GM12878 (cell line): ENCODE measurements at regions not wholly inside any gene's neighbourhood (a gene's known extent, or its start where the extent isn't known, plus 50 kb on each side); places are given as distances from the start of the nearest gene placed in this dataset.
"Not testable (repeated sequence)": the region's sequence is repeated elsewhere in the genome, so short reads cannot be mapped to it uniquely, and the experiment has no call there.

Experiments used
- ATAC-seq: fragments of 200-7000 bp; cut with Tn5 transposase; 3 replicates; pipeline ENCODE4 v1.9.1; 2020; ENCODE audit warnings: mild to moderate bottlenecking, moderate library complexity
- BruUV-seq: library from RNA; stranded (reverse); fragments of 400-500 nt; replicated peaks from 2 replicates; lab custom pipeline; 2021; lab: Mats Ljungman, UMichigan
- CTCF ChIA-PET: fragments of 300-600 bp; sonication (Branson Sonifier 250); formaldehyde crosslinking; extraction: SDS; loops from one replicate; lab custom pipeline; 2021; ENCODE audit warnings: inconsistent platforms; lab: Yijun Ruan, JAX
- POLR2A ChIA-PET: fragments of 350-600 bp; formaldehyde crosslinking; extraction: SDS; loops from one replicate; lab custom pipeline; 2021; ENCODE audit warnings: inconsistent platforms; lab: Charles Lee
- RAD21 ChIA-PET: fragments of 300-600 bp; sonication (Branson Sonifier 250); formaldehyde crosslinking; loops from one replicate; lab custom pipeline; 2023; ENCODE audit warnings: antibody characterized with exemption; ENCODE audit not compliant: unreplicated experiment; lab: Charles Lee
- SMC1A ChIA-PET: fragments of 300-600 bp; sonication (Branson Sonifier 250); formaldehyde crosslinking; loops from one replicate; lab custom pipeline; 2023; ENCODE audit not compliant: unreplicated experiment, uncharacterized antibody; lab: Charles Lee
- DNase-seq: peaks from one replicate; pipeline ENCODE4 v3.0.0-alpha.2; 2011; ENCODE audit warnings: low read depth, low spot score
- FAIRE-seq: peaks from 3 replicates; lab custom pipeline; 2011; peaks lifted over from hg19 to GRCh38; lab: Jason Lieb, UNC
- H2AFZ ChIP-seq: 2 replicates; pipeline ENCODE4 v1.6.0; 2011; ENCODE audit warnings: low read depth, low read length, control low read depth; ENCODE audit not compliant: control insufficient read depth
- H3K27ac ChIP-seq: 2 replicates; pipeline ENCODE4 v1.5.1; 2011; ENCODE audit warnings: control low read depth; ENCODE audit not compliant: control insufficient read depth, insufficient read depth
- H3K27me3 ChIP-seq, 2 experiments: replicated peaks in 1 of 2; 2 replicates each; pipeline versions ENCODE4 v1.6.0 to v1.6.1; 2011; ENCODE audit warnings: low read length in 1 of 2; ENCODE audit not compliant: control insufficient read depth in 2 of 2, insufficient read depth in 2 of 2
- H3K36me3 ChIP-seq, 2 experiments: 2 replicates each; pipeline ENCODE4 v1.5.1; 2011; ENCODE audit warnings: low read length in 1 of 2; ENCODE audit not compliant: control insufficient read depth in 2 of 2, insufficient read depth in 2 of 2
- H3K4me1 ChIP-seq: 2 replicates; pipeline ENCODE4 v1.6.1; 2011; ENCODE audit warnings: mild to moderate bottlenecking, low read length, moderate library complexity, mixed read lengths; ENCODE audit not compliant: control insufficient read depth, insufficient read depth
- H3K4me2 ChIP-seq: 2 replicates; pipeline ENCODE4 v1.6.0; 2011; ENCODE audit warnings: control low read depth; ENCODE audit not compliant: control insufficient read depth, insufficient read depth
- H3K4me3 ChIP-seq: fragments of 200-600 bp; sonication (generic); 2 replicates; pipeline ENCODE4 v1.5.1; 2016
- H3K79me2 ChIP-seq: 2 replicates; pipeline ENCODE4 v1.6.0; 2011; ENCODE audit warnings: low read length; ENCODE audit not compliant: control insufficient read depth, insufficient read depth
- H3K9ac ChIP-seq: 2 replicates; pipeline ENCODE4 v1.8.0; 2011; ENCODE audit warnings: low read length, control low read depth, mixed read lengths; ENCODE audit not compliant: control insufficient read depth, insufficient read depth
- H3K9me3 ChIP-seq: replicated peaks from 3 replicates; pipeline ENCODE4 v1.5.1; 2011; ENCODE audit warnings: mild to moderate bottlenecking, low read length; ENCODE audit not compliant: control insufficient read depth, insufficient read depth
- H4K20me1 ChIP-seq: 2 replicates; pipeline ENCODE4 v1.6.0; 2011; ENCODE audit not compliant: control insufficient read depth, insufficient read depth
- NFYB ChIP-seq: IDR thresholded peaks from 2 replicates; pipeline ENCODE4 v1.6.1; 2011; ENCODE audit warnings: low read depth, mild to moderate bottlenecking, low read length, improper control_type of control experiment, moderate library complexity; ENCODE audit not compliant: insufficient read depth
- WGBS: methylation state at CpG from one replicate; pipeline ENCODE4 v1.1.6; 2016; ENCODE audit warnings: low lambda C conversion rate; ENCODE audit not compliant: insufficient replicate concordance, insufficient coverage; ENCODE audit errors: missing lambda C conversion rate; 5-methylcytosine and 5-hydroxymethylcytosine counted together
- in situ Hi-C: fragments of 300-500 bp; cut with MboI; formaldehyde crosslinking; loops from 9 replicates; pipeline ENCODE4 v1.14.3; 2018; ENCODE audit warnings: mixed read lengths
- intact Hi-C: fragments of 100-400 bp; cut with micrococcal nuclease; formaldehyde crosslinking; loops from one replicate; pipeline ENCODE4 v1.14.2; 2022; ENCODE audit not compliant: unreplicated experiment

GRCh38 chr3:6402666-6403065 lies 458.2 kb upstream of the GRM7 start:
- H3K9ac ChIP-seq, FAIRE-seq: not testable (repeated sequence)

GRCh38 chr3:6406923-6407322 lies 454.0 kb upstream of the GRM7 start:
- SMC1A ChIA-PET, H3K79me2 ChIP-seq, H3K4me2 ChIP-seq, H3K27ac ChIP-seq, POLR2A ChIA-PET, H3K4me3 ChIP-seq, H3K27me3 ChIP-seq, H3K4me1 ChIP-seq, H3K9ac ChIP-seq, H4K20me1 ChIP-seq, BruUV-seq, intact Hi-C loops, CTCF ChIA-PET, H3K36me3 ChIP-seq, RAD21 ChIA-PET, ATAC-seq, H3K9me3 ChIP-seq, in situ Hi-C loops, DNase-seq, FAIRE-seq, H2AFZ ChIP-seq: not testable (repeated sequence)
- 13% methylated on average over 4 of the region's 4 CpGs for WGBS
- peak; percentile 57; the same call in 1 of the 2 replicates for TF ChIP-seq NFYB

More at GRCh38 chr3:6402666-6403065, 458.2 kb upstream of the GRM7 start:
- WGBS = 27% methylated on average over 3 of the region's 4 CpGs
- H3K4me1 ChIP-seq, H3K27me3 ChIP-seq, H3K79me2 ChIP-seq, in situ Hi-C loops, BruUV-seq, H2AFZ ChIP-seq, SMC1A ChIA-PET, ATAC-seq, DNase-seq, H3K4me2 ChIP-seq, intact Hi-C loops, H3K4me3 ChIP-seq, POLR2A ChIA-PET, RAD21 ChIA-PET, H3K27ac ChIP-seq, CTCF ChIA-PET, H3K9me3 ChIP-seq, H4K20me1 ChIP-seq, H3K36me3 ChIP-seq: not testable (repeated sequence)
